NCI-H146 (cell line): ENCODE measurements at regions not wholly inside any gene's neighbourhood (a gene's known extent, or its start where the extent isn't known, plus 50 kb on each side); places are given as distances from the start of the nearest gene placed in this dataset.

Experiments
- DNase-seq: peaks from one replicate; lab custom pipeline; 2025; lab: John Stamatoyannopoulos, UW

GRCh38 chr7:33814936-33815335, 90.4 kb upstream of the BMPER start:
- no peak for DNase-seq

GRCh38 chr7:33815336-33815735, 90.0 kb upstream of the BMPER start:
- peak; percentile 17 for DNase-seq

- no peak for DNase-seq
These were observed 89.2 kb upstream of the BMPER start for GRCh38 chr7:33816106-33816505.

GRCh38 chr7:33819658-33820057, 85.7 kb upstream of the BMPER start:
- no peak for DNase-seq

GRCh38 chr7:33820206-33820605, 85.1 kb upstream of the BMPER start:
- no peak for DNase-seq

- DNase-seq = no peak
These were observed 83.4 kb upstream of the BMPER start for GRCh38 chr7:33821970-33822369.

- DNase-seq = no peak
These were observed 81.4 kb upstream of the BMPER start for GRCh38 chr7:33823913-33824312.

GRCh38 chr7:33824911-33825459, 80.4 kb upstream of the BMPER start:
- no peak for DNase-seq

- DNase-seq = no peak
These were observed 79.7 kb upstream of the BMPER start for GRCh38 chr7:33825644-33826043.

DNA sequence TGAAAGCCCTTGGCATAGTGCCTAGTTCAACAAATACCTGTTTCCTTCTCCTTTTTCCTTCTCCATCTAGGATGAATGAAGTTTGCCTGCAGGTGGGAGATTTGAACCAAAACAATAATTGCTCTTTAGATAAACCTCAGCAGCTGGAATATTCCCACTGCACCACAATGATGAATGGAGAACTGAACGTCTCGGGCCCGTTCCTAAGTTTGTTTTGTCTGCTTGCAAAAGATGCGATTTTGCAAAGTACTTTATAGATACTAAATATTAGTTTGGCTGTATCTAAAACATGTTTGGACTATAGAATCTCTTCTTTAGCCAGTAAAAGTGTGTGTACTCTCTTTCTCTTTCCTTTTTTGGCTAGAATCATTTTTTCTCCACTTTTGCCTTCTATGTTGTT, 75.8 kb upstream of the BMPER start:
- no peak for DNase-seq

DNA sequence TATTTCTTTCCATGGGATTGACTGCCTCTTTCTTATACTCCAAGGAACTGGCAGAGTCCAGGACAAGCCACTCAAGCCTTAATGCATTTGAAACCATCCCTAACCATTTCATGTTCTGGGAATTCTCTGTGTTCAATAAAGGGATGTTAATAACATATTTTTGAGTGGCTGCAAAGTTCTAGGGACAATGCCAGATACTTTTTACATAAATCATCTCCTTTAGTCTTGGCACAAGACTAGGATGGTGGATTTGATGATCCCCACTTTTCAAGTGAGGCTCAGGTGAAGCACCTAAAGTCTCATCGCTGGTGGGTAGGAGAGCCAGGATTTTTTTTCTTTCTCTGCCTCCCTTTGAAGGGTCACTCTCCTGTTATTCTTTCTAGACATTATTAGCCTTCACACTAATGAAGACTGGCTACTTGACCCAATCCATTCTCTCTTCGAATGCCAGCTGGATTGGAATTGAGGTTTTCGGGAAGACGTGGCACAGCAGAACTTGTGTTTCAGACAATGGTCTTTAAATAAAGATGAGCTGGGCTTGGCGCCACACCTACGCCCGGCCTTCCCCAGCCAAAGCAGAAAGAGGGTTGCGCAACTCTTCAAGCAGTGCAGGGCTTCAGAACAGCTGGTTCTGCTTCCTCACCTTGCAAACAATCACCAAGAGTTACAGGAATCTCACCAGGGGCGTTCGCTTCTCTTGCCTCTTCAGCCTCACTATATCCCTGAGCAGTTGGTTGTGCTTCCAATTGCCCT, 73.8 kb upstream of the BMPER start:
- DNase-seq = no peak

DNA sequence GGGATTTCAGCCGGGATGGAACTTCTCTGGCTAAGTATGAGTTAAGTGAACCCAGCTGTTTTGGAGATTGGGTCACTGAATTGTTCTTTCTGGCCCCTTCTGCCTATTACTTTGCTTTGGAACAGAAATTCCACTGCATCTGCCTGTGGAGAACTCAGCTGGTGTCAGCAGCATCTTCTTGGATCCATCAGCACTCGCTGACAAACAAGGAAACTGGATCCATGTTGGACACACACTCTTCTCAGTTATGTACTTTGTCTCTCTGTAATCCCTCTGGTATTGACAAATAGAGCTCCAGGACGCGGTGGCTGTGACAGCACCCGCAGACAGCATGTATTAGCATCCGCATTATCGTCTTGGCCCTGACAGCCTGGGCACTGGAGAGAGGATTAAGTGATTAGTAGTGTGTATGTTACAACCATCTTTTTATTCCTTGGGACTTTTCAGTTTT, 73.0 kb upstream of the BMPER start:
- DNase-seq = no peak

DNA sequence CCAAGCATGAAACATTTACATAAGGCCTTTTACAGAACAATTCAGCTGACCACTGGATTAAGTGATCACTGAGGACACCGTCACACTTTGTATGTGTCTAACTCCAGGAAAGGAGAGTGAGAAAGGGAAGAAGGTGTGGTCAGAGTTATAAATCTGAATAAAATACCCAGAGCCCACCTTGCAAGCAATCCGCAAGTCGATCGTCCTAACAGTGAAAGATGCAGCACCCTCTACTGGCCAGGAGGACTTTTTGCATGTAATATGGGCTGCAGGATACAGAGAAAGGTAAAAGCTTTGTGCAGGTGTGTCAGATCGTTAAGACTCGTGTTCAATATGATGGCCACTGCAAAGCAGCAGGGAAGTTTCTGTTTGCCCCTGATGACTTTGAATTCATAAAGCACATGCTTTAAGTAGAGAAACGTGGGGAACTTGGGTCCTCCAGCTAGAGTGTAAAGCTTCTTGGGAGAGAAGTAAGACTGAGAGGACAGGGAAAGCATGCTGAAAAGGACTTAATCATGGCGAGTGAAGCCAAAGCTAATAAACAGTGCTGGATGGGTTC, 68.5 kb upstream of the BMPER start:
- DNase-seq = no peak

DNA sequence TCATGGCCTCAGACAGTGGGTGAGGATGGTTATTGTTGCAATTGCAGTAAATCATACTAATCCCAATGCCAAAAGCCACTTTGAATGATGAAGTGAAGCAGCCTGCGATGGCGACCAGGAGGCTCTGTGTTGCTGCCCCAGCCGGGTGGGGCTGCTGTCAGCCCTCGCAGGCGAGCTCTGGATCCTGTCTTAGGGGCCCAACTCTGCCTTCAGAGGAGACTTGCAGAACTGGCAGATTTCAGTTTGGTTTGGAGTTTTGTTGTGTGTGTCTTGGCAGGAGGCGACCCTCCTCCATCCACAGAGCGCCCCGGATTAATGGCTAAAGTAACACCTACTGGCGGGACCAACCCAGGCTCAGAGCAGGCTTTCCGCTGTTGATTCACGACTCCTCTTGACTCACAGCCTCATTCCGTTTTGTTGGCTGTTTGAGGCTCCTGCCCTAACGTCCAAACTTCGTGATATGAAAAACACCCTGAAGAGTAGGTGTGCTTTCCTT, 67.9 kb upstream of the BMPER start:
- no peak for DNase-seq

- DNase-seq = no peak
These were observed 64.3 kb upstream of the BMPER start for GRCh38 chr7:33841031-33841430.

- DNase-seq = peak; percentile 9
These were observed 63.6 kb upstream of the BMPER start for GRCh38 chr7:33841705-33842129.

DNA sequence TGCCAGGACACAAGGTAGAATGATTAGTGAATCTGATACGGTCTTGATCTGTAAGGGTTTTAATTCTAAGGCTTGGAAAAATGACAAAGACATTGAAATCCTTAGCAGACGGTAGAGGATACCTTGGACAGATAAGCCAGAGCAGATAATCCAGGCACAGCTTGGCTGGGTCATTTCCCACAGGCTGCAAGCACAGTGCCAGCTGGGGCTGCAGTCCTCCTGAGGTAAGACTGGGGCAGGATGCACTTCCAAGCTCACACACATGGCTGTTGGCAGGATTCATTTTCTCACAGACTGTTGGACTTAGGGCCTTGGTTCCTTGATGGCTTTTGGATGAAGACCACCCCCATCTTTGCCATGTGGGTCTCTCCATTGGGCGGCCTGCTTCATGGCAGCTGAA, 63.2 kb upstream of the BMPER start:
- no peak for DNase-seq

DNA sequence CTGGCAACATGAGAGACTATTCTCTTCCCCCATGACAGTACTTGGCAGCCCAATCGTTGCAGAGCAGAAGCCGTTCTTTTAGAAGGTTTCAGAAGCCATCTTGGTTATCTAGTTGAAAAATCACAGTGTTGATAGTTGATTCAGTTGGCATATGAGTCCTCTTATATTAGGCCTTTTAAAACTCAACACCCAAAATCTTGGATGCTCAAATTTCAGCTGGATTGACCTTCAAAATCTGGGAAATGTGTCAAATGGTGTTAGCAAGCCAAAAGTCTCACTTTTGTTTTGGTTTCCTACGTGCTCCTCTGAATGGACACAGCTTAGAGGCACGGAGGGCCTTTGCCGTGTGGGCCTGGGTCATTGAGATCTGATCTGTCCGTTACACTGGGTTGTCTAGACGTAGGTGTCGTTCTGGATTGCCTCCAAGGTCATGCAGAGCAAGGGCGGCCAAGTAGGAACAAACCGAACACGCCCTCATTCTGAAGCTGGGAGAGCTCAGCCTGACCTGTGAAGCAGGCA, 59.3 kb upstream of the BMPER start:
- no peak for DNase-seq

DNA sequence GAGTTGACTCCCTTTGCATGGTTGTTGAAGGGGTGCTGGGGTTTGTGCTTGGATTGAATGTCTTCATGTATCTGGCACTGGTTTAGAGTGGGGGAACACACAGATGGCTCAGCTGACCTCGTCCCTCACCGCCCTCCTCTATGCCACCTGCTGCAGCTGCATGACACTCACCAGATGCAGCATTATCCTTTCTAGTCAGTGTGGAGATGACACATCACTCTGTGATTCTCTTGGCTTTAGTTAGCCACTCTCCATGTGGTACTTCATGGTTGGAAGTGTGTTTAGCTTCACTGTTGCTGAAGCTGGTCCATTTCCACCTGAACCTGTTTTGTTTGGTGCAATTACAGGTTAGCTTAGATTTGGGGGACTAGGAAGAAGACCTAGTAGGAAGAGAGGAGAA, 56.3 kb upstream of the BMPER start:
- no peak for DNase-seq

DNA sequence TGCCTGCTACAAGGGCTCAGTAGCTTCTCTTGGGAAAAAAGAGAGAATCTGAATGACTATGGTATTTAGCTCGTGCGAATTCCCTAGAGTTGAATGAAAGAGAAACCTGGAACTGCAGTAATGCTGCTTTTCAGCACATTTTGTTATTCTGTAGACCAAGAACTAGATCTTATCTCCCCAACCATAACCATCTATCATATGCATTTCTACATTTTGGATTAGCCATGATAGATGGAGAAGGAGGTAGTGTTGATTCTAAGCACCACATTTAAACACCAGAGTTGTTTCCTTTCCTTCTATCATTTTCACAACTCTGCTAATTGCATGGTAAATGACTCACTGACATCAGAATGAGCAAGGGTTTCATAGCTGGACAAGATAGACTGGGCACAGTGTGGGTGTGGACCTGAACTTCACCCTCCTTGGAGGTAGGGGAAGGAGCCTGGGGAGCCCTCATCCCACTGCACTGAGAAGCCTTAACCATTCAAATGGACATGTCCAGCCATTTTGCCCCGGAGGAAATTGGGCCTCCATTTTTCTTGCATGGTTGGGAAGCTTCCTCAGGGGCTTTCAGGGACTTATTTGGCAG, 55.3 kb upstream of the BMPER start:
- DNase-seq = no peak

DNA sequence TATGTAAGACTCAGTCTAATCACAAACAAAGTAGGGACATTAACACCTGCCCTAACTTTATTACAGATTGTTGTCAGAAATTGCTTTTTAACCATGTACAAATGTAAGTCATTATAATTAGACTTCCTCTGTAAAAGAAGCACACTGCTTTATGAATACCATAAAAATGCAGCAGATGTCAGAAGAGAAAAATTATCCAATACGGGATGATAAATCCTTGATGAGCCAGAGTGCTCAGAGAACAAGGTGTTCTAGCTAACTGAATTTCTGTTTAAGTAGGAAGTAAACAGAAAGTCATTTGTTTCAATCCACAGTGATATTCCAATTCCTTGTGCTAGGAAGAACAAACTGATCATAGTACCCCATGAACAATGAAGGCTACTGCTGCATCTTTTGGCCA, 54.6 kb upstream of the BMPER start:
- no peak for DNase-seq

DNA sequence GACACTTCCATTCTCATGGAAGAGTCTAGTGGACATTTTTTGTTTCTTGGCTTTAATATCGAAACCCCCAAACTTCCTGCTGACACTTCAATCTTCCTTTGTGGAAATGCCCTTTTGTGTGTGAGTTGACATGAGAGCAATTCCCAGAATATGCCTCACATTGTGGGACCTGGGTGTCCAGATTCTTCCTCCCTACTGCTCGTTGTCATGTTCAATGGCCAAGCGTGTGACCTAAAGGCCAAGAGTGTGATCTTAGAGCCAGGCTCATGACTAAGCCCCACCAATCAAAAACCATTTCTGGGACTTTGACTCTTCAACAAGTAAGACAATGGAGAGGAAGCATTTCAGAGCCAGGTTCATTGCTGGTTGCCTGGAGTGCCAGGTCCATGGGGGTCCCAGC, 52.5 kb upstream of the BMPER start:
- DNase-seq = no peak
